C4-2B (cell line): ENCODE measurements at regions not wholly inside any gene's neighbourhood (a gene's known extent, or its start where the extent isn't known, plus 50 kb on each side); places are given as distances from the start of the nearest gene placed in this dataset.

Experiments
- CTCF ChIP-seq: fragments of 450-650 bp; conservative IDR thresholded peaks from 2 replicates; pipeline ENCODE4 v1.5.1; 2017; ENCODE audit warnings: mild to moderate bottlenecking
- ZFX ChIP-seq: fragments of 450-650 bp; IDR thresholded peaks from 2 replicates; pipeline ENCODE4 v1.6.1; 2017

- 0 out of 2 replicates have a peak, but pooled peaks have one; percentile 15 for TF ChIP-seq CTCF
- no peak for TF ChIP-seq ZFX
Measured at GRCh38 chr1:196144588-196144987, 463.7 kb downstream of the KCNT2 start.
